ENCODE measurements at regions not wholly inside any gene's neighbourhood (a gene's known extent, or its start where the extent isn't known, plus 50 kb on each side); places are given as distances from the start of the nearest gene placed in this dataset.

DNA sequence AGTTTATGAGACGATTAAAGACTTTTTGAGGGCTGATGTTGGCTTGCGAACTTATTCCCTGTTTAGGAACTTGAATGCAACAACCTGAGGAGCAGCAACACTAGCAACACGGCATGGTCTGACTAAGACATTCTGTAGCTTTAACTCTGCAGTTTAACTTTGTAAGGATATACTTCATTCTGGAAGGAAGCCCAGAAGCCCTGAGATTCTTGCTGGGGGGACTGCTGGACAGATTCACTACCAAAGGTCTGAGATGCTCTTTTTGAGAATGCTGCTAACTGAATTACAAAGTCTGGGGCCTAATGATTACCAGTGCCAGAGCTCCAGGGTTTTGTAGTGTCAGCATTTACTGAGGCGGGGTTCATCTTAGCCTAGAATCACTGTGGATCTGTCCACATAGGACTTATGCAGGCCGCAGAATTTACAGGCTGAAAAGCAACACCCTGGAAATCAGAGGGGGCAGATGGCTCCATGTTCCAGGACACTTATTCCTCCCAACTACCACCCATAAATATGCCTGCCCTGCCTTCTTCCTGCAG lies 537.1 kb upstream of the CDH18 start:
- Histone ChIP-seq H3K4me1 (no peaks in the 10 kb centered on the region), H3K9me3 (peaks cover 0 to 6% (median 0%) of the 10 kb centered on the region in 3 donors), H3K27ac (no peak overlapping the region), H3K4me3 (no peak overlapping the region), H3K27me3 (no peaks in the 10 kb centered on the region), H3K36me3 (no peaks in the 10 kb centered on the region)
- 34 to 71% methylated on average over 3 of the region's 5 CpGs for WGBS, 2 donors (ENCODE audit: low coverage in 1 of 2)
- TF ChIP-seq EP300 (IDR thresholded peaks at IDR 0.05) (no peak), POLR2A (IDR thresholded peaks at IDR 0.05) (no peak), POLR2AphosphoS5 (IDR thresholded peaks at IDR 0.05) (no peak), CTCF (IDR thresholded peaks at IDR 0.05) (no peak)
- ATAC-seq: no peak

DNA sequence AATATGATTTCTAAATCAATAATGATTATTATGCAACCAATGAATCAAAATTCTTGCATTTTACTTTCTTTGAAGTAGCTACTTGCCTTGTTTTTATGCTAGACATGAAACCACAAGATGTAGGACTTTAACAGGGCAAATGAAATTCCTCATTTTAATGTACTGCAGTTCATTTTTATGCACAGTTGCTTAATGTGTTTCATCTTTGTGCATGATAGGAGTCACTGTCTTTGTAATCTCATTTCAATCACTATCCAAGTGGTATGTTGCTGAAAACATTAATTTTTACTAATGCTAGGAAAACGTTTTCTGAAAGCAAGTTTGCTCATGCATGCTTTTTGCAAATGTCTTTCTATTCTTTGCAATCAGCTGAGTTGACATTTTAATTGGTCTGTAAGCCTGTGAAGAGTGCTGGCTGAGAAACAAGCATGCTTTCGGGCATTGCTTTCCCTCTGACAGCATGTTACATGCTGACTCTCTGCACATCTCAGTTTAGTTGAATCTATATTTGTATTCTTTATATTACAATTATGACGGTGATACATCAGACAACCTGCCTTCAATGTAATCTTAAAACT lies 535.0 kb upstream of the CDH18 start:
- no peaks in the 10 kb centered on the region for H3K27me3 ChIP-seq
- no peaks in the 10 kb centered on the region for H3K36me3 ChIP-seq
- H3K27ac ChIP-seq: no peak overlapping the region
- ATAC-seq: no peak
- 30 to 39% methylated on average over 3 of the region's 3 CpGs for WGBS, 2 donors (ENCODE audit: low coverage in 1 of 2)
- H3K9me3 ChIP-seq: peaks cover 0 to 6% (median 0%) of the 10 kb centered on the region in 3 donors
- no peak for TF ChIP-seq POLR2AphosphoS5 (IDR thresholded peaks at IDR 0.05)
- H3K4me1 ChIP-seq: no peaks in the 10 kb centered on the region
- no peak overlapping the region for H3K4me3 ChIP-seq

DNA sequence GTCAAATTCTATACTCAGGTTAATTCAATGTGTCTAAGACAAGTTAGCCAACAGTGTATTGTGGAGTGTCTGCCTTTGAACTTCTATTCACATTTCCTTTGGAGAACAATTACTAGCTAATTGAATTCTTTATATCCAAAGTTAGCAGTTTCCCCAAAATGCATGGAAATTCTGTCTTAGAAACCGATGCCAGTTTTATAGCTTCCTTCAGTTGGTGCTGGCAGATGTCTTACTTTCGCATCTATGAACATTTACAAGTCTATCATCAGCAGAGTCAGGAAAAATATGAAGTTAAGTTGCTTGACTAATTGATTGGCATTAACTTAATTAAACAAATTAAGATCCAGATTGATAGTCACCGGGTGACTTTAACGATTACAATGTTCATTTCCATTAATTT lies 527.6 kb upstream of the CDH18 start:
- Histone ChIP-seq H3K27me3 (no peaks in the 10 kb centered on the region), H3K27ac (no peak overlapping the region), H3K9me3 (no peaks in the 10 kb centered on the region), H3K36me3 (no peaks in the 10 kb centered on the region), H3K4me3 (no peak overlapping the region), H3K4me1 (no peaks in the 10 kb centered on the region)
- ATAC-seq: no peak
- TF ChIP-seq POLR2A (IDR thresholded peaks at IDR 0.05) (no peak), EP300 (IDR thresholded peaks at IDR 0.05) (no peak), POLR2AphosphoS5 (IDR thresholded peaks at IDR 0.05) (no peak), CTCF (IDR thresholded peaks at IDR 0.05) (no peak)
- 90 to 96% methylated on average over 4 of the region's 4 CpGs for WGBS, 2 donors (ENCODE audit: low coverage in 1 of 2)

- Histone ChIP-seq H3K27me3 (no peaks in the 10 kb centered on the region), H3K4me3 (no peak overlapping the region), H3K9me3 (no peaks in the 10 kb centered on the region), H3K4me1 (no peaks in the 10 kb centered on the region), H3K36me3 (no peaks in the 10 kb centered on the region), H3K27ac (no peak overlapping the region)
- no peak for ATAC-seq
- no peak for TF ChIP-seq POLR2A (IDR thresholded peaks at IDR 0.05)
- 57 to 65% methylated on average over 4 of the region's 4 CpGs for WGBS, 2 donors (ENCODE audit: low coverage in 1 of 2)
Observed at GRCh38 chr5:20514145-20514544, 526.1 kb upstream of the CDH18 start.

- H3K4me1 ChIP-seq: no peaks in the 10 kb centered on the region
- no peak overlapping the region for H3K4me3 ChIP-seq
- 45 to 74% methylated on average over 2 of the region's 2 CpGs for WGBS, 2 donors (ENCODE audit: low coverage in 1 of 2)
- ATAC-seq: no peak
- H3K9me3 ChIP-seq: no peaks in the 10 kb centered on the region
- no peaks in the 10 kb centered on the region for H3K27me3 ChIP-seq
- no peak overlapping the region for H3K27ac ChIP-seq
- no peak for TF ChIP-seq EP300 (IDR thresholded peaks at IDR 0.05)
- TF ChIP-seq POLR2AphosphoS5 (IDR thresholded peaks at IDR 0.05): no peak
- TF ChIP-seq CTCF (IDR thresholded peaks at IDR 0.05): no peak
- no peak for TF ChIP-seq POLR2A (IDR thresholded peaks at IDR 0.05)
- no peaks in the 10 kb centered on the region for H3K36me3 ChIP-seq
Observed at GRCh38 chr5:20500546-20500945, 512.5 kb upstream of the CDH18 start.

GRCh38 chr5:20498926-20499325 lies 510.9 kb upstream of the CDH18 start:
- TF ChIP-seq POLR2A (IDR thresholded peaks at IDR 0.05) (no peak), CTCF (IDR thresholded peaks at IDR 0.05) (no peak), POLR2AphosphoS5 (IDR thresholded peaks at IDR 0.05) (no peak), EP300 (IDR thresholded peaks at IDR 0.05) (no peak)
- 78 to 83% methylated on average over 3 of the region's 3 CpGs for WGBS, 2 donors (ENCODE audit: low coverage in 1 of 2)
- Histone ChIP-seq H3K9me3 (no peaks in the 10 kb centered on the region), H3K36me3 (no peaks in the 10 kb centered on the region), H3K4me3 (no peak overlapping the region), H3K4me1 (no peaks in the 10 kb centered on the region), H3K27me3 (no peaks in the 10 kb centered on the region), H3K27ac (no peak overlapping the region)
- ATAC-seq: no peak
